Stomach (tissue), 8 donors: ENCODE measurements at regions not wholly inside any gene's neighbourhood (a gene's known extent, or its start where the extent isn't known, plus 50 kb on each side); places are given as distances from the start of the nearest gene placed in this dataset.

ENCODE experiments used
- DNase-seq, 2 donors: peaks; one replicate each; pipeline versions ENCODE4 v3.0.0 to v3.0.0-alpha.2; 2013 to 2019
- H3K27ac ChIP-seq, 5 donors: fragments of 200-600 bp in 4 of 5; sonication (generic) in 4 of 5; one replicate each; pipeline ENCODE4 v1.5.1; 2013 to 2019; ENCODE audit warnings: mild to moderate bottlenecking in 1 of 5, moderate library complexity in 1 of 5
- H3K27me3 ChIP-seq, 3 donors: fragments of 200-600 bp; sonication (generic); one replicate each; pipeline ENCODE4 v1.5.1; 2017 to 2019; ENCODE audit warnings: mixed run types in 1 of 3
- H3K36me3 ChIP-seq, 4 donors: fragments of 200-600 bp; sonication (generic); 1 replicate in 3 of 4; 2 replicates in 1 of 4; pipeline ENCODE4 v1.5.1; 2016 to 2019
- H3K4me1 ChIP-seq, 4 donors: fragments of 200-600 bp; sonication (generic); one replicate each; pipeline ENCODE4 v1.5.1; 2016 to 2019
- H3K4me3 ChIP-seq, 4 donors: fragments of 200-600 bp; sonication (generic) in 3 of 4; one replicate each; pipeline ENCODE4 v1.5.1; 2016 to 2019; ENCODE audit warnings: mild to moderate bottlenecking in 1 of 4
- H3K9me3 ChIP-seq, 4 donors: fragments of 200-600 bp; sonication (generic); one replicate each; pipeline ENCODE4 v1.5.1; 2016 to 2019
- EP300 ChIP-seq: sonication (generic); formaldehyde crosslinking; IDR thresholded peaks from one replicate; pipeline ENCODE4 v1.6.1; 2017; ENCODE audit warnings: antibody characterized with exemption
- POLR2A ChIP-seq, 4 donors: fragments of 450-650 bp; IDR thresholded peaks; one replicate each; pipeline ENCODE4 v1.6.1; 2016; ENCODE audit warnings: antibody characterized with exemption in 4 of 4, control low read depth in 2 of 4, mild to moderate bottlenecking in 1 of 4, moderate library complexity in 1 of 4
- POLR2AphosphoS5 ChIP-seq, 3 donors: sonication (generic); formaldehyde crosslinking; IDR thresholded peaks; one replicate each; pipeline ENCODE4 v1.6.1; 2016; ENCODE audit warnings: antibody characterized with exemption in 3 of 3
- WGBS, 5 donors: extraction: QIAGEN DNeasy Blood & Tissue Kit in 3 of 5; methylation state at CpG; one replicate each; pipeline versions ENCODE4 v1.1.5 to v1.1.7; 2013 to 2018; 5-methylcytosine and 5-hydroxymethylcytosine counted together
- intact Hi-C: fragments of 100-400 bp; cut with DNase I; formaldehyde crosslinking; loops from one replicate; pipeline ENCODE4 v1.15.1; 2023; ENCODE audit warnings: low total_unique reads
- TF ChIP-seq, protein P1 (sequence below), 7 experiments: fragments of 450-650 bp in 4 of 7; fragments of 200-600 bp in 3 of 7; sonication (generic) in 3 of 7; IDR thresholded peaks; one replicate each; pipeline ENCODE4 v1.5.1; 2016 to 2019; ENCODE audit warnings: antibody characterized with exemption in 7 of 7, control low read depth in 2 of 7, mild to moderate bottlenecking in 1 of 7
- donor health status: healthy with polysubstance abuse.
- donor health status: Bipolar disorder and iron deficiency.
- donor health status: healthy.

DNA sequence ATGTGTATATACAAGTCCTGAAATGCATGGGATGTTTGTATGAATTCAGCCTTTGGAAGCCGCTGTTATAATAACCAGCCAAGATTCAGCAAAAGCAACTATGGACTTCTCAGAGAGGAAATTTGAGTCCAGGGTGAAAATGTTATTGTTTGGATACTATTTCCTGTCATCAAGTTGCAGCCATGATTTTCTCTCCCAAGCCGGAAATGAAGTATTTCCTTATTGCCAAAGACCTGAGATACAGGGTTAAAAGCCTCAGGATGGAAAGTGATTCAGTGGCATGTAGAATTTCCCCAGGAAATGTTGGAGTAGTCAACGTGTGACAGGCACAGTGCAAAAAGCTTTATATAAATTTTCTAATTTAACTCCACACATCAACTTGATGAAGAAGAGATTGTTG is 133.9 kb downstream of the IRS2 start:
- intact Hi-C loops: no loop called here
- H3K27ac ChIP-seq: peak overlapping the region in 3 of 5 donors; percentile 48 to 62 (median 54)
- H3K4me1 ChIP-seq: peaks cover 0 to 8% (median 0%) of the 10 kb centered on the region in 4 donors
- H3K36me3 ChIP-seq: no peaks in the 10 kb centered on the region
- TF ChIP-seq, protein P1, sequence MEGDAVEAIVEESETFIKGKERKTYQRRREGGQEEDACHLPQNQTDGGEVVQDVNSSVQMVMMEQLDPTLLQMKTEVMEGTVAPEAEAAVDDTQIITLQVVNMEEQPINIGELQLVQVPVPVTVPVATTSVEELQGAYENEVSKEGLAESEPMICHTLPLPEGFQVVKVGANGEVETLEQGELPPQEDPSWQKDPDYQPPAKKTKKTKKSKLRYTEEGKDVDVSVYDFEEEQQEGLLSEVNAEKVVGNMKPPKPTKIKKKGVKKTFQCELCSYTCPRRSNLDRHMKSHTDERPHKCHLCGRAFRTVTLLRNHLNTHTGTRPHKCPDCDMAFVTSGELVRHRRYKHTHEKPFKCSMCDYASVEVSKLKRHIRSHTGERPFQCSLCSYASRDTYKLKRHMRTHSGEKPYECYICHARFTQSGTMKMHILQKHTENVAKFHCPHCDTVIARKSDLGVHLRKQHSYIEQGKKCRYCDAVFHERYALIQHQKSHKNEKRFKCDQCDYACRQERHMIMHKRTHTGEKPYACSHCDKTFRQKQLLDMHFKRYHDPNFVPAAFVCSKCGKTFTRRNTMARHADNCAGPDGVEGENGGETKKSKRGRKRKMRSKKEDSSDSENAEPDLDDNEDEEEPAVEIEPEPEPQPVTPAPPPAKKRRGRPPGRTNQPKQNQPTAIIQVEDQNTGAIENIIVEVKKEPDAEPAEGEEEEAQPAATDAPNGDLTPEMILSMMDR (IDR thresholded peaks at IDR 0.05): no peak
- TF ChIP-seq POLR2AphosphoS5 (IDR thresholded peaks at IDR 0.05) (no peak), EP300 (no peak), POLR2A (IDR thresholded peaks at IDR 0.05) (no peak)
- no peak overlapping the region for H3K4me3 ChIP-seq
- WGBS, 5 donors: 47 to 72% (median 60%) methylated on average over 3 of the region's 3 CpGs
- H3K27me3 ChIP-seq: no peaks in the 10 kb centered on the region
- DNase-seq: peak in 1 of 2 donors; percentile 19
- no peaks in the 10 kb centered on the region for H3K9me3 ChIP-seq

GRCh38 chr13:109651854-109652253 is 134.5 kb downstream of the IRS2 start:
- Histone ChIP-seq H3K4me1 (peaks cover 0 to 8% (median 0%) of the 10 kb centered on the region in 4 donors), H3K9me3 (no peaks in the 10 kb centered on the region), H3K4me3 (no peak overlapping the region), H3K27me3 (no peaks in the 10 kb centered on the region), H3K36me3 (no peaks in the 10 kb centered on the region), H3K27ac (peak overlapping the region in 3 of 5 donors; percentile 48 to 62 (median 54))
- TF ChIP-seq, protein P1 (IDR thresholded peaks at IDR 0.05): no peak
- no peak for TF ChIP-seq POLR2A (IDR thresholded peaks at IDR 0.05)
- TF ChIP-seq EP300: no peak
- no peak for TF ChIP-seq POLR2AphosphoS5 (IDR thresholded peaks at IDR 0.05)
- intact Hi-C loops: no loop called here
- DNase-seq: no peak
- 64 to 77% (median 67%) methylated on average over 6 of the region's 6 CpGs for WGBS, 5 donors

- Histone ChIP-seq H3K4me3 (no peak overlapping the region), H3K27ac (peak overlapping the region in 2 of 5 donors; percentile 54 to 62), H3K36me3 (no peaks in the 10 kb centered on the region), H3K4me1 (peaks cover 0 to 8% (median 0%) of the 10 kb centered on the region in 4 donors), H3K27me3 (no peaks in the 10 kb centered on the region), H3K9me3 (no peaks in the 10 kb centered on the region)
- whole genome bisulfite sequencing, 5 donors: 83 to 86% (median 84%) methylated on average over 5 of the region's 5 CpGs
- intact Hi-C loops: no loop called here
- no peak for DNase-seq
- no peak for TF ChIP-seq POLR2AphosphoS5 (IDR thresholded peaks at IDR 0.05)
- no peak for TF ChIP-seq EP300
- TF ChIP-seq, protein P1 (IDR thresholded peaks at IDR 0.05): no peak
- no peak for TF ChIP-seq POLR2A (IDR thresholded peaks at IDR 0.05)
Observed at GRCh38 chr13:109651311-109651710, 135.1 kb downstream of the IRS2 start.

- Histone ChIP-seq H3K27me3 (no peaks in the 10 kb centered on the region), H3K9me3 (no peaks in the 10 kb centered on the region), H3K36me3 (no peaks in the 10 kb centered on the region), H3K4me3 (no peak overlapping the region), H3K4me1 (peaks cover 0 to 8% (median 0%) of the 10 kb centered on the region in 4 donors), H3K27ac (peak overlapping the region in 2 of 5 donors; percentile 54 to 62)
- 79 to 92% (median 91%) methylated on average over 3 of the region's 3 CpGs for WGBS, 5 donors
- TF ChIP-seq, protein P1 (IDR thresholded peaks at IDR 0.05): no peak
- no peak for TF ChIP-seq POLR2AphosphoS5 (IDR thresholded peaks at IDR 0.05)
- TF ChIP-seq POLR2A (IDR thresholded peaks at IDR 0.05): no peak
- no peak for TF ChIP-seq EP300
- no peak for DNase-seq
- intact Hi-C loops: no loop called here
Observed at GRCh38 chr13:109650861-109651260, 135.5 kb downstream of the IRS2 start.
